A673 (cell line): ENCODE measurements at regions not wholly inside any gene's neighbourhood (a gene's known extent, or its start where the extent isn't known, plus 50 kb on each side); places are given as distances from the start of the nearest gene placed in this dataset.

ENCODE experiments used
- EZH2 ChIP-seq: fragments of 200-600 bp; sonication (generic); IDR thresholded peaks from 2 replicates; pipeline ENCODE4 v1.6.1; 2017; ENCODE audit warnings: borderline replicate concordance, low read depth, mild to moderate bottlenecking, mixed read lengths, antibody characterized with exemption, low read length; ENCODE audit not compliant: poor library complexity, severe bottlenecking
- TF ChIP-seq, protein P1 (sequence below): fragments of 300-800, 200-600 bp; sonication (generic); conservative IDR thresholded peaks from 2 replicates; pipeline ENCODE4 v1.5.1; 2017; ENCODE audit warnings: low read depth, mild to moderate bottlenecking, antibody characterized with exemption, low read length, moderate library complexity, mixed read lengths

DNA sequence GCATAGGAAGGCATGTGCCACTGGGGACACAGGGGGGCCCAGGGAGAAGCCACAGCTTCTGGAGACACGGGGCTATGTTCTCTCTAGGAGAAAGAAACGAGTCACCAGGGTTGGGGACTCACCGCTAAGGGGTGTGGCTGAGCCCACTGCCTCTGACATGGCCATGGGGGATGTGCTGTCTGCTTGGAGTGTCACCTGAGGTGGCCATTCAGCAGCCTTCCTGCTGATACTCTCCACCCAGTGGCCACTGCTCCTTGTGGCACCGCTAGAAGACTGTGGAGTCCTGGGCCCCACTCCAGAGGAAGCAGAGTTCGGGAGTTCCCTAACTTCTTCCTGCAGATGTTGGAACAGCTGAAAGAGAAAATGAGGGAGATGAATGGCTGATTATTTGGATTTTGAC lies 91.2 kb upstream of the SLC45A1 start:
- TF ChIP-seq, protein P1, sequence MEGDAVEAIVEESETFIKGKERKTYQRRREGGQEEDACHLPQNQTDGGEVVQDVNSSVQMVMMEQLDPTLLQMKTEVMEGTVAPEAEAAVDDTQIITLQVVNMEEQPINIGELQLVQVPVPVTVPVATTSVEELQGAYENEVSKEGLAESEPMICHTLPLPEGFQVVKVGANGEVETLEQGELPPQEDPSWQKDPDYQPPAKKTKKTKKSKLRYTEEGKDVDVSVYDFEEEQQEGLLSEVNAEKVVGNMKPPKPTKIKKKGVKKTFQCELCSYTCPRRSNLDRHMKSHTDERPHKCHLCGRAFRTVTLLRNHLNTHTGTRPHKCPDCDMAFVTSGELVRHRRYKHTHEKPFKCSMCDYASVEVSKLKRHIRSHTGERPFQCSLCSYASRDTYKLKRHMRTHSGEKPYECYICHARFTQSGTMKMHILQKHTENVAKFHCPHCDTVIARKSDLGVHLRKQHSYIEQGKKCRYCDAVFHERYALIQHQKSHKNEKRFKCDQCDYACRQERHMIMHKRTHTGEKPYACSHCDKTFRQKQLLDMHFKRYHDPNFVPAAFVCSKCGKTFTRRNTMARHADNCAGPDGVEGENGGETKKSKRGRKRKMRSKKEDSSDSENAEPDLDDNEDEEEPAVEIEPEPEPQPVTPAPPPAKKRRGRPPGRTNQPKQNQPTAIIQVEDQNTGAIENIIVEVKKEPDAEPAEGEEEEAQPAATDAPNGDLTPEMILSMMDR = no peak
- no peak for TF ChIP-seq EZH2
